ENCODE measurements at regions not wholly inside any gene's neighbourhood (a gene's known extent, or its start where the extent isn't known, plus 50 kb on each side); places are given as distances from the start of the nearest gene placed in this dataset.
"Not testable (repeated sequence)": the region's sequence is repeated elsewhere in the genome, so short reads cannot be mapped to it uniquely, and the experiment has no call there.

DNA sequence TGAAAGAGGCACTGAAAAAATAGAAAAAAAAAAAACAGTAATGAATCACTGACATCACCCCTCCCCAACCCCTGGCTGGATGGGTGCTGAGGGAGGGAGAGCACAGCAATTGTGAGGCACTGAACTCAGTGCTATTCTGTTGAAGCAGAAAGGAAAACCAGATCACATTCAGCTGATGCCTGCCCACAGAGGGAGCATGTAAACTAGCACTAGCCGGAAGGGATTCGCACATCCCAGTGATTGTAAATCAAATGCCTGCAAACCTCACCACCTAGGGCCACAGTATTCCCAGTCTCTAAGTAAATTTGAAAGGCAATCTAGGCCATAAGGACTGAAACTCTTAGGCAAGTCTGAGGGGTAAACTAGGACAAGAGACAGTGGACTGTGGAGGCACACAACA is 772.0 kb upstream of the CCDC179 start:
- H3K4me1 ChIP-seq = no peaks in the 10 kb centered on the region
- TF ChIP-seq, protein P1, sequence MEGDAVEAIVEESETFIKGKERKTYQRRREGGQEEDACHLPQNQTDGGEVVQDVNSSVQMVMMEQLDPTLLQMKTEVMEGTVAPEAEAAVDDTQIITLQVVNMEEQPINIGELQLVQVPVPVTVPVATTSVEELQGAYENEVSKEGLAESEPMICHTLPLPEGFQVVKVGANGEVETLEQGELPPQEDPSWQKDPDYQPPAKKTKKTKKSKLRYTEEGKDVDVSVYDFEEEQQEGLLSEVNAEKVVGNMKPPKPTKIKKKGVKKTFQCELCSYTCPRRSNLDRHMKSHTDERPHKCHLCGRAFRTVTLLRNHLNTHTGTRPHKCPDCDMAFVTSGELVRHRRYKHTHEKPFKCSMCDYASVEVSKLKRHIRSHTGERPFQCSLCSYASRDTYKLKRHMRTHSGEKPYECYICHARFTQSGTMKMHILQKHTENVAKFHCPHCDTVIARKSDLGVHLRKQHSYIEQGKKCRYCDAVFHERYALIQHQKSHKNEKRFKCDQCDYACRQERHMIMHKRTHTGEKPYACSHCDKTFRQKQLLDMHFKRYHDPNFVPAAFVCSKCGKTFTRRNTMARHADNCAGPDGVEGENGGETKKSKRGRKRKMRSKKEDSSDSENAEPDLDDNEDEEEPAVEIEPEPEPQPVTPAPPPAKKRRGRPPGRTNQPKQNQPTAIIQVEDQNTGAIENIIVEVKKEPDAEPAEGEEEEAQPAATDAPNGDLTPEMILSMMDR (IDR thresholded peaks at IDR 0.05) = no peak
- no peak for TF ChIP-seq POLR2A (IDR thresholded peaks at IDR 0.05)
- ATAC-seq = no peak
- DNase-seq = no peak
- no peaks in the 10 kb centered on the region for H3K36me3 ChIP-seq
- no peak overlapping the region for H3K27ac ChIP-seq
- no peak overlapping the region for H3K4me3 ChIP-seq
- H3K27me3 ChIP-seq = no peaks in the 10 kb centered on the region
- 64 to 100% (median 89%) methylated on average over 2 of the region's 2 CpGs for WGBS, 4 donors
- peaks cover 0 to 18% (median 0%) of the 10 kb centered on the region in 12 donors for H3K9me3 ChIP-seq
- intact Hi-C loops (cut with DNase I) = no loop called here

DNA sequence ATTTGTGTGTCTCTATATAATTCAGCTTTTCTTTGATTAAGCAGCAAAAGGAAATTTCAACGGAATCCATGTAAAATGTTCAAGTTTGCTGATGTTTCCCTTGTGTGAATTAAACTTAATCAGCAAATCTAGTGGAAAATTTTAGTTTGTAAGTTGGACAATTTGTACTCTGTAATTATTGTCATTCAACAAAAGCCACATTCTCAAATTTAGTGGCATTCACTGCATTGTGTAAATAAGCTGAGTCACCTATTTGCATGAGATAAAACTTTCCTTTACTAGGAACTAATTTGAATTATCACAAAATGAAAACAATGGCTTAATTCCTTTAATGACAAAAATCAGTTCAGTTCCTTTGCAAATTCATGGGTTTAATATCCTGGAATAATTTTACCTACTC is 784.2 kb upstream of the CCDC179 start:
- Histone ChIP-seq H3K9me3 (peaks cover 0 to 22% (median 0%) of the 10 kb centered on the region in 12 donors), H3K27ac (no peak overlapping the region), H3K4me3 (no peak overlapping the region), H3K4me1 (no peaks in the 10 kb centered on the region), H3K36me3 (no peaks in the 10 kb centered on the region), H3K27me3 (no peaks in the 10 kb centered on the region)
- intact Hi-C loops (cut with DNase I) = no loop called here
- TF ChIP-seq POLR2A (IDR thresholded peaks at IDR 0.05) = no peak
- TF ChIP-seq, protein P1 (IDR thresholded peaks at IDR 0.05) = no peak
- ATAC-seq = no peak
- no peak for DNase-seq
- WGBS, 4 donors = 59 to 73% (median 67%) methylated on average over 1 of the region's 1 CpG

DNA sequence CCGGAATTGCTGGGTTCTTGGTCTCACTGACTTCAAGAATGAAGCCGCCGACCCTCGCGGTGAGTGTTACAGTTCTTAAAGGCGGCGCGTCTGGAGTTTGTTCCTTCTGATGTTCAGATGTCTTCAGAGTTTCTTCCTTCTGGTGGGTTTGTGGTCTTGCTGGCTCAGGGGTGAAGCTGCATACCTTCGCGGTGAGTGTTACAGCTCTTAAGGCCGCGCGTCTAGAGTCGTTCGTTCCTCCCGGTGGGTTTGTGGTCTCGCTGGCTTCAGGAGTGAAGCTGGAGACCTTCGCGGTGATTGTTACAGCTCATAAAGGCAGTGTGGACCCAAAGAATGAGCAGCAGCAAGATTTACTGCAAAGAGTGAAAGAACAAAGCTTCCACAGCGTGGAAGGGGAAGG is 792.1 kb upstream of the CCDC179 start:
- H3K9me3 ChIP-seq = peaks cover 0 to 11% (median 0%) of the 10 kb centered on the region in 12 donors
- intact Hi-C loops (cut with DNase I); H3K4me1 ChIP-seq; H3K36me3 ChIP-seq; H3K27ac ChIP-seq; H3K4me3 ChIP-seq; DNase-seq; H3K27me3 ChIP-seq; ATAC-seq: not testable (repeated sequence)
- 93 to 95% (median 94%) methylated on average over 20 of the region's 20 CpGs for WGBS, 4 donors

DNA sequence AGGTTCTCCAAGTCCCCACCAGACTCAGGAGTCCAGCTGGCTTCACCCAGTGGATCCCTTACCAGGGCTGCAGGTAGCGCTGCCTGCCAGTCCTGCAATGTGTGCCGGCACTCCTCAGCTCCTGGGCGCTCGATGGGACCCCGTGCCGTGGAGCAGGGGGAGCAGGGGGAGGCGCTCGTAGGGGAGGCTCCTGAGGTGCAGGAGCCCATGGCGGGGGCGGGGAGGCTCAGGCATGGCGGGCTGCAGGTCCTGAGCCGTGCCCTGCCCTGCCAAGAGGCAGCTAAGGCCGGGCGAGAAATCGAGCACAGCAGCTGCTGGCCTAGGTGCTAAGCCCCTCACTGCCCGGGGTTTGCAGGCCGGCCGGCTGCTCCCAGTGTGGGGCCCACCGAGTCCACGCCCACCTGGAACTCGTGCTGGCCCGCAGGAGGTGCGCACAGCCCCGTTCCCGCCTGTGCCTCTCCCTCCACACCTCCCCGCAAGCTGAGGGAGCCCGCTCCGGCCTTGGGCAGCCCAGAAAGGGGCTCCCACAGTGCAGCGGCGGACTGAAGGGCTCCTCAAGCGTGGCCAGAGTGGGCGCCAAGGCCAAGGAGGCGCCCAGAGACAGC is 792.9 kb upstream of the CCDC179 start:
- ATAC-seq (no peak), DNase-seq (peak in 1 of 5 donors; percentile 57)
- intact Hi-C loops (cut with DNase I) = no loop called here
- Histone ChIP-seq H3K4me3 (no peak overlapping the region), H3K9me3 (peaks cover 0 to 3% (median 0%) of the 10 kb centered on the region in 12 donors), H3K27ac (no peak overlapping the region), H3K36me3 (no peaks in the 10 kb centered on the region), H3K4me1 (no peaks in the 10 kb centered on the region), H3K27me3 (no peaks in the 10 kb centered on the region)
- TF ChIP-seq, protein P1 (IDR thresholded peaks at IDR 0.05) = no peak
- no peak for TF ChIP-seq POLR2A (IDR thresholded peaks at IDR 0.05)
- WGBS, 4 donors = 80 to 94% (median 91%) methylated on average over 3 to 33 of the region's 33 CpGs

DNA sequence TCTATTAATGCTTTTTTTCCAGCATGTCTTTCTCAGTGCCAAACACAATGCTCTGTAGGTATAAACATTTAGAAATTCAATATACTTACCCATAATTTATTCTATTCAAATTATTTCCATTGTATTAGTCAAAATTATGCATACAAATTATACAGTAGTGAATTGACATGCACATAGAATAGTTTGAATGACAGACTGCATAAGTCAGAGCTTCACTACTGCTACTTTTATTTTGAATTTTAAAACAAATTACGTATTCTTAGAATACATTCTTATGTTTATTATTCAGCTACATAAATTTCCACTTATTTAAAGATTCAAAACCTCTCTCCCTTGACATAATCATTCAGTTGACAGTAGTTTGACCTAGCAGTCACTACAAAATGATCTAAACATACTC is 808.0 kb upstream of the CCDC179 start:
- intact Hi-C loops (cut with DNase I) = loop anchor here in 1 of 10 donors (5.0 kb wide), 1 partner anchor 49 kb away; no protein-coding TSS in a partner anchor
- Histone ChIP-seq H3K27ac (no peak overlapping the region), H3K4me1 (no peaks in the 10 kb centered on the region), H3K9me3 (peaks cover 0 to 6% (median 0%) of the 10 kb centered on the region in 12 donors), H3K36me3 (no peaks in the 10 kb centered on the region), H3K4me3 (no peak overlapping the region), H3K27me3 (no peaks in the 10 kb centered on the region)
- DNase-seq (no peak), ATAC-seq (no peak)
- WGBS, 4 donors = 71 to 86% (median 80%) methylated on average over 1 of the region's 1 CpG
- TF ChIP-seq POLR2A (IDR thresholded peaks at IDR 0.05) = no peak
- TF ChIP-seq, protein P1 (IDR thresholded peaks at IDR 0.05) = no peak
